GM23338 (cell line): ENCODE measurements at regions not wholly inside any gene's neighbourhood (a gene's known extent, or its start where the extent isn't known, plus 50 kb on each side); places are given as distances from the start of the nearest gene placed in this dataset.

Source experiments
- ATAC-seq: fragments of 200-7000 bp; cut with Tn5 transposase; 3 replicates; pipeline ENCODE4 v1.9.1; 2020
- DNase-seq: peaks from one replicate; pipeline ENCODE4 v3.0.0-alpha.2; 2015; ENCODE audit warnings: low spot score
- H2AFZ ChIP-seq: fragments of 200-600 bp; sonication (generic); 2 replicates; pipeline ENCODE4 v1.8.0; 2016; ENCODE audit warnings: antibody characterized with exemption, mild to moderate bottlenecking, moderate library complexity
- H3F3A ChIP-seq: fragments of 200-600 bp; sonication (generic); replicated peaks from 2 replicates; pipeline ENCODE4 v1.8.0; 2017; ENCODE audit warnings: antibody characterized with exemption, mixed run types, low read depth
- H3K27ac ChIP-seq: fragments of 200-600 bp; sonication (generic); 2 replicates; pipeline ENCODE4 v1.6.1; 2016; ENCODE audit warnings: low read depth
- H3K27me3 ChIP-seq: fragments of 200-600 bp; sonication (generic); 2 replicates; pipeline ENCODE4 v1.8.0; 2016; ENCODE audit warnings: mild to moderate bottlenecking, mixed run types, moderate library complexity; ENCODE audit not compliant: insufficient read depth
- H3K36me3 ChIP-seq: fragments of 200-600 bp; sonication (generic); 2 replicates; pipeline ENCODE4 v1.8.0; 2016; ENCODE audit warnings: mild to moderate bottlenecking; ENCODE audit not compliant: insufficient read depth
- H3K4me1 ChIP-seq: fragments of 200-600 bp; sonication (generic); 2 replicates; pipeline ENCODE4 v1.8.0; 2016; ENCODE audit warnings: mild to moderate bottlenecking, moderate library complexity; ENCODE audit not compliant: insufficient read depth
- H3K4me2 ChIP-seq: fragments of 200-600 bp; sonication (generic); 2 replicates; pipeline ENCODE4 v1.7.1; 2017; ENCODE audit warnings: mixed run types
- H3K4me3 ChIP-seq: fragments of 200-600 bp; sonication (generic); 2 replicates; pipeline ENCODE4 v1.6.1; 2016; ENCODE audit warnings: mixed run types
- H3K79me2 ChIP-seq: fragments of 200-600 bp; sonication (generic); replicated peaks from 2 replicates; pipeline ENCODE4 v1.8.0; 2017; ENCODE audit warnings: mild to moderate bottlenecking; ENCODE audit not compliant: insufficient read depth
- H3K9me2 ChIP-seq: fragments of 200-600 bp; sonication (generic); 2 replicates; pipeline ENCODE4 v1.8.0; 2017; ENCODE audit not compliant: insufficient read depth
- H4K20me1 ChIP-seq: fragments of 200-600 bp; sonication (generic); replicated peaks from 2 replicates; pipeline ENCODE4 v1.8.0; 2017; ENCODE audit warnings: mild to moderate bottlenecking; ENCODE audit not compliant: insufficient read depth
- H3K27ac Mint-ChIP-seq: 2 replicates; pipeline ENCODE4 v1.8.0; 2020; ENCODE audit warnings: inconsistent platforms, mild to moderate bottlenecking, moderate library complexity, mixed read lengths
- H3K27me3 Mint-ChIP-seq: 3 replicates; pipeline ENCODE4 v1.8.0; 2022; ENCODE audit warnings: low read depth, mild to moderate bottlenecking, moderate library complexity, mixed read lengths, inconsistent platforms; ENCODE audit not compliant: insufficient read depth, poor library complexity
- H3K36me3 Mint-ChIP-seq: 3 replicates; pipeline ENCODE4 v1.8.0; 2021; ENCODE audit warnings: low read depth, mild to moderate bottlenecking, inconsistent platforms, moderate library complexity, mixed read lengths
- H3K4me1 Mint-ChIP-seq: 3 replicates; pipeline ENCODE4 v1.8.0; 2020; ENCODE audit warnings: mild to moderate bottlenecking, inconsistent platforms, mixed read lengths
- H3K4me3 Mint-ChIP-seq: 3 replicates; pipeline ENCODE4 v1.8.0; 2021; ENCODE audit warnings: moderate library complexity, mild to moderate bottlenecking, inconsistent platforms, mixed read lengths
- H3K9me3 Mint-ChIP-seq: 3 replicates; pipeline ENCODE4 v1.8.0; 2020; ENCODE audit warnings: moderate library complexity, mild to moderate bottlenecking, inconsistent platforms, mixed read lengths
- CREB1 ChIP-seq: fragments of 250-450 bp; sonication (Bioruptor Pico); IDR thresholded peaks from 2 replicates; pipeline ENCODE4 v1.5.0; 2020; ENCODE audit warnings: low read depth, mild to moderate bottlenecking, moderate library complexity
- ETS1 ChIP-seq: IDR thresholded peaks from 2 replicates; pipeline ENCODE4 v1.6.1; 2016; ENCODE audit warnings: antibody characterized with exemption
- EZH2phosphoT487 ChIP-seq: fragments of 200-600 bp; sonication (generic); IDR thresholded peaks from one replicate; pipeline ENCODE4 v1.8.1; 2018; ENCODE audit warnings: antibody characterized with exemption; ENCODE audit not compliant: unreplicated experiment
- JUNB ChIP-seq: IDR thresholded peaks from one replicate; pipeline ENCODE4 v1.6.1; 2016; ENCODE audit warnings: antibody characterized with exemption; ENCODE audit not compliant: unreplicated experiment
- NANOG ChIP-seq: IDR thresholded peaks from 2 replicates; pipeline ENCODE4 v1.6.1; 2016; ENCODE audit warnings: antibody characterized with exemption, borderline replicate concordance
- REST ChIP-seq: IDR thresholded peaks from one replicate; pipeline ENCODE4 v1.6.1; 2018; ENCODE audit warnings: antibody characterized with exemption; ENCODE audit not compliant: unreplicated experiment
- STAT1 ChIP-seq: IDR thresholded peaks from one replicate; pipeline ENCODE4 v1.6.1; 2016; ENCODE audit warnings: antibody characterized with exemption; ENCODE audit not compliant: unreplicated experiment
- ZNF114 ChIP-seq: fragments of 250-450 bp; sonication (Bioruptor Pico); IDR thresholded peaks from 2 replicates; pipeline ENCODE4 v1.5.0; 2020; ENCODE audit warnings: mild to moderate bottlenecking, moderate library complexity
- ZNF331 ChIP-seq: fragments of 250-450 bp; sonication (Bioruptor Pico); IDR thresholded peaks from 2 replicates; pipeline ENCODE4 v1.5.0; 2020; ENCODE audit warnings: low read depth, mild to moderate bottlenecking, moderate library complexity
- ZNF462 ChIP-seq: fragments of 250-450 bp; sonication (Bioruptor Pico); IDR thresholded peaks from 2 replicates; pipeline ENCODE4 v1.5.0; 2020; ENCODE audit warnings: mild to moderate bottlenecking, moderate library complexity

- ATAC-seq = no peak
- H3K4me3 Mint-ChIP-seq = no peak overlapping the region
- H3K4me1 Mint-ChIP-seq = peaks cover 5% of the 10 kb centered on the region; the same call in 2 of the 3 replicates
- Histone ChIP-seq H3K79me2 (no peaks in the 10 kb centered on the region), H3K36me3 (no peaks in the 10 kb centered on the region), H3F3A (no peaks in the 10 kb centered on the region), H2AFZ (no peak overlapping the region), H3K9me2 (0 out of 2 replicates have a peak, but pooled peaks cover 3% of the 10 kb centered on the region), H4K20me1 (no peaks in the 10 kb centered on the region), H3K4me1 (no peaks in the 10 kb centered on the region), H3K4me3 (no peak overlapping the region), H3K27ac (no peak overlapping the region), H3K27me3 (no peaks in the 10 kb centered on the region), H3K4me2 (no peak overlapping the region)
- TF ChIP-seq STAT1 = no peak
- TF ChIP-seq ZNF331 (CRISPR knock-in tag) = no peak
- no peak for TF ChIP-seq JUNB
- no peaks in the 10 kb centered on the region for H3K27me3 Mint-ChIP-seq
- no peaks in the 10 kb centered on the region for H3K36me3 Mint-ChIP-seq
- DNase-seq = no peak
- no peak overlapping the region for H3K27ac Mint-ChIP-seq
- H3K9me3 Mint-ChIP-seq = no peaks in the 10 kb centered on the region; the same call in 2 of the 3 replicates
Observed at GRCh38 chr15:47360305-47360704, 357.0 kb upstream of the SEMA6D start.

GRCh38 chr15:47362118-47362905 lies 355.0 kb upstream of the SEMA6D start:
- no peaks in the 10 kb centered on the region for H3K27me3 ChIP-seq
- H3F3A ChIP-seq = no peaks in the 10 kb centered on the region
- H3K9me3 Mint-ChIP-seq = no peaks in the 10 kb centered on the region; the same call in 2 of the 3 replicates
- H3K36me3 Mint-ChIP-seq = no peaks in the 10 kb centered on the region
- H3K79me2 ChIP-seq = no peaks in the 10 kb centered on the region
- ATAC-seq (no peak), DNase-seq (no peak)
- no peak overlapping the region for H3K27ac Mint-ChIP-seq
- no peak overlapping the region for H3K4me3 ChIP-seq
- H3K27me3 Mint-ChIP-seq = no peaks in the 10 kb centered on the region
- no peak overlapping the region for H3K4me2 ChIP-seq
- no peak overlapping the region for H3K27ac ChIP-seq
- H3K4me1 Mint-ChIP-seq = peaks cover 5% of the 10 kb centered on the region; the same call in 2 of the 3 replicates
- no peak overlapping the region for H3K4me3 Mint-ChIP-seq
- 0 out of 2 replicates have a peak, but pooled peaks cover 3% of the 10 kb centered on the region for H3K9me2 ChIP-seq
- H3K36me3 ChIP-seq = no peaks in the 10 kb centered on the region
- no peaks in the 10 kb centered on the region for H3K4me1 ChIP-seq
- no peak overlapping the region for H2AFZ ChIP-seq
- no peaks in the 10 kb centered on the region for H4K20me1 ChIP-seq
- TF ChIP-seq REST = no peak
- no peak for TF ChIP-seq STAT1
- TF ChIP-seq NANOG = no peak
- TF ChIP-seq ZNF462 (CRISPR knock-in tag) = no peak
- TF ChIP-seq ETS1 = no peak
- no peak for TF ChIP-seq ZNF114 (CRISPR knock-in tag)
- no peak for TF ChIP-seq JUNB
- no peak for TF ChIP-seq CREB1 (CRISPR knock-in tag)
- TF ChIP-seq EZH2phosphoT487 = no peak
